ENCODE measurements at regions not wholly inside any gene's neighbourhood (a gene's known extent, or its start where the extent isn't known, plus 50 kb on each side); places are given as distances from the start of the nearest gene placed in this dataset.
"Not testable (repeated sequence)": the region's sequence is repeated elsewhere in the genome, so short reads cannot be mapped to it uniquely, and the experiment has no call there.

DNA sequence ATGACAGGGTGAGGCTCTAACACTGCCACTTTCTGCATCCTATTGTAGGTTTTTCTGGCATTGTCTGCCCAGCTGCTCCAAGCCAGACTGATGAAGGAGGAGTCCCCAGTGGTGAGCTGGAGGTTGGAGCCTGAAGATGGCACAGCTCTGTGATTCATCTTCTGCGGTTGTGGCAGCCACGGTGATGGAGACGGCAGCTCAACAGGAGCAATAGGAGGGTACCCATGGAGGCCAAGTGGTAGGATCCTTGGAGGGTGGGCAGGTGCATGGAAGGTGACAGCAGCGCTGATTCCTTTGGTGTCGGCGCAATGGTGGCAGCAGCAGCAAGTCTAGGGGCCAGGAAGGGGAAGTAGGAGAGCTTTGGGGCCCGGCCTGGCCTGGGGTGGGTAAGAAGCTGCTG, 4460.1 kb upstream of the OR11H1 start:
- not testable (repeated sequence) for H3K27ac ChIP-seq (ENCODE audit: low read length); H3F3A ChIP-seq (ENCODE audit: insufficient read depth, low read length, poor library complexity, severe bottlenecking); H3K4me2 ChIP-seq (ENCODE audit: low read length); H3K9ac ChIP-seq (ENCODE audit: low read length); H2AFZ ChIP-seq (ENCODE audit: low read depth, low read length); H3K79me2 ChIP-seq (replicated peaks; ENCODE audit: insufficient read depth, low read length); H3K4me3 ChIP-seq (ENCODE audit: low read length); H3K27me3 ChIP-seq (ENCODE audit: insufficient read depth, low read depth, low read length); H3K9me2 ChIP-seq (ENCODE audit: insufficient read depth, low read length); H3K36me3 ChIP-seq (ENCODE audit: insufficient read depth, low read length); H4K20me1 ChIP-seq (ENCODE audit: insufficient read depth)
- peaks cover 22% of the 10 kb centered on the region for H3K9me3 ChIP-seq (ENCODE audit: low read length)

DNA sequence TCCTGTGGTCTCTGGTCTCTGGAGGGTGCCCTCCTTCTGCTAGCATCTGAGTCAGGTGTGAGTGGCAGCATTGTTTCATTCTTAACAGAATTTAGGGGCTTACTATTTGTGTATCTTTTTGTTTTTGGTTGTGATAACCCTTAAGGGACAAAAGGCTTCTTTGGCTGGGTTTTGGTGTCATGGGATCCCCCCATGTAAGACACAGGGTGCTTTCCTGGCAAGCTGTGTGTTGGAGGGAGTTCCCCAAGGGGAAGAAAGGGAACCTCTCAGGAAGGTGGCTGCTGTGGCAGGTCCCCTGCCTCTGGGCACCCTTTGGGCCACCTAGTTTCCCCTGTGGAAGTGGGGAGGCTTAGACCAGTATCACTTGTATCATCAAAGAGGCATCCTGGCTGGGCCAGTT, 4459.6 kb upstream of the OR11H1 start:
- H3F3A ChIP-seq (ENCODE audit: insufficient read depth, low read length, poor library complexity, severe bottlenecking); H3K4me3 ChIP-seq (ENCODE audit: low read length); H4K20me1 ChIP-seq (ENCODE audit: insufficient read depth); H3K27ac ChIP-seq (ENCODE audit: low read length); H3K4me2 ChIP-seq (ENCODE audit: low read length); H2AFZ ChIP-seq (ENCODE audit: low read depth, low read length); H3K27me3 ChIP-seq (ENCODE audit: insufficient read depth, low read depth, low read length); H3K36me3 ChIP-seq (ENCODE audit: insufficient read depth, low read length); H3K79me2 ChIP-seq (replicated peaks; ENCODE audit: insufficient read depth, low read length); H3K9me2 ChIP-seq (ENCODE audit: insufficient read depth, low read length); H3K9ac ChIP-seq (ENCODE audit: low read length): not testable (repeated sequence)
- H3K9me3 ChIP-seq (ENCODE audit: low read length), result peaks cover 22% of the 10 kb centered on the region
